ENCODE measurements at regions not wholly inside any gene's neighbourhood (a gene's known extent, or its start where the extent isn't known, plus 50 kb on each side); places are given as distances from the start of the nearest gene placed in this dataset.

GRCh38 chr17:71869841-71870545 lies 250.8 kb upstream of the SOX9 start:
- Histone ChIP-seq H2BK20ac (ENCODE audit: low read length) (no peak overlapping the region), H3K56ac (replicated peaks; ENCODE audit: insufficient read length, low read depth, low read length) (no peak overlapping the region), H4K20me1 (replicated peaks in 1 of 2; ENCODE audit: control insufficient read depth in 1 of 2, insufficient read depth in 2 of 2, low read length in 2 of 2) (no peaks in the 10 kb centered on the region), H2BK12ac (ENCODE audit: low read depth, low read length) (no peak overlapping the region), H3K23ac (ENCODE audit: insufficient read length) (no peak overlapping the region), H3K4ac (replicated peaks; ENCODE audit: insufficient read length, low read depth, low read length) (no peak overlapping the region), H3K14ac (ENCODE audit: insufficient read length) (no peak overlapping the region), H3K79me2 (ENCODE audit: control insufficient read depth in 1 of 2, insufficient read depth in 2 of 2, low read length in 2 of 2) (no peaks in the 10 kb centered on the region), H2BK15ac (ENCODE audit: low read length) (no peak overlapping the region), H3K79me1 (ENCODE audit: low read depth, low read length) (no peaks in the 10 kb centered on the region), H2AFZ (ENCODE audit: low read length) (no peak overlapping the region), H4K8ac (ENCODE audit: extremely low read depth, insufficient read depth, low read length) (no peak overlapping the region), H3K27ac (ENCODE audit: low read depth, low read length) (no peak overlapping the region), H3K27me3 (replicated peaks in 1 of 4; ENCODE audit: control insufficient read depth in 3 of 4, extremely low read depth in 1 of 4, insufficient read depth in 3 of 4, low read length in 3 of 4) (no peaks in the 10 kb centered on the region), H4K91ac (replicated peaks; ENCODE audit: insufficient read length, low read length) (no peak overlapping the region), H3K4me3 (ENCODE audit: extremely low read depth in 1 of 4, insufficient read depth in 2 of 4, low read depth in 3 of 4, low read length in 4 of 4) (no peak overlapping the region), H3K36me3 (ENCODE audit: control insufficient read depth in 2 of 4, insufficient read depth in 4 of 4, low read length in 3 of 4) (no peaks in the 10 kb centered on the region), H2BK5ac (ENCODE audit: low read depth, low read length) (no peak overlapping the region), H4K5ac (ENCODE audit: insufficient read length, low read depth, low read length) (no peak overlapping the region), H3K4me2 (ENCODE audit: insufficient read depth in 1 of 2, low read depth in 2 of 2, low read length in 2 of 2) (no peak overlapping the region), H3K9me3 (ENCODE audit: insufficient read depth in 2 of 2, low read depth in 1 of 2, low read length in 1 of 2) (no peaks in the 10 kb centered on the region), H2AK5ac (ENCODE audit: low read depth, low read length) (no peak overlapping the region), H3K4me1 (replicated peaks in 1 of 4; ENCODE audit: control insufficient read depth in 3 of 4, insufficient read depth in 4 of 4, low read length in 3 of 4) (no peaks in the 10 kb centered on the region), H3K9ac (replicated peaks in 1 of 4; ENCODE audit: extremely low read depth in 1 of 4, low read depth in 3 of 4, low read length in 3 of 4) (no peak overlapping the region), H3K18ac (ENCODE audit: extremely low read depth, low read length) (no peak overlapping the region), H2BK120ac (replicated peaks; ENCODE audit: low read depth, low read length) (no peak overlapping the region), H3K23me2 (ENCODE audit: low read depth, low read length) (no peaks in the 10 kb centered on the region)
- POLR2A ChIA-PET (ENCODE audit: partially characterized antibody): no interaction called here
- CTCF ChIA-PET (ENCODE audit: partially characterized antibody): interaction anchor here (0.8 to 1.6 kb wide), 2 partner anchors 8 to 679 kb away, joined by 3 to 4 read pairs; no protein-coding TSS in a partner anchor
- FAIRE-seq (no peak), DNase-seq (ENCODE audit: low read depth in 1 of 2, low spot score in 2 of 2) (no peak)
- WGBS, 2 experiments (ENCODE audit: extremely low coverage in 1 of 2, insufficient coverage in 1 of 2, insufficient read length in 1 of 2, insufficient replicate concordance in 2 of 2, low coverage in 1 of 2, low lambda C conversion rate in 2 of 2, missing lambda C conversion rate in 1 of 2): 88% methylated on average over 6 of the region's 6 CpGs; no CpG with 5 or more reads in 1 of the 2 experiments
- TF ChIP-seq CBX8 (IDR thresholded peaks at IDR 0.05; ENCODE audit: borderline replicate concordance, low read depth, low read length) (no peak), BCL11A (IDR thresholded peaks at IDR 0.05; ENCODE audit: low read depth in 2 of 2, low read length in 2 of 2) (no peak)
